Kidney (tissue), 13 donors: ENCODE measurements at regions not wholly inside any gene's neighbourhood (a gene's known extent, or its start where the extent isn't known, plus 50 kb on each side); places are given as distances from the start of the nearest gene placed in this dataset.

Experiments
- DNase-seq, 5 donors: peaks; one replicate each; pipeline ENCODE4 v3.0.0-alpha.2; 2013 to 2020
- FAIRE-seq: peaks from 2 replicates; lab custom pipeline; 2012; peaks lifted over from hg19 to GRCh38; lab: Jason Lieb, UNC
- H3K27ac ChIP-seq, 2 donors: one replicate each; pipeline ENCODE4 v1.7.0; 2013; ENCODE audit warnings: low read depth in 2 of 2, low read length in 2 of 2, inconsistent platforms in 1 of 2
- H3K27me3 ChIP-seq: one replicate; pipeline ENCODE4 v1.7.1; 2013; ENCODE audit warnings: low read length, inconsistent platforms; ENCODE audit not compliant: control insufficient read depth, insufficient read depth
- H3K36me3 ChIP-seq, 3 donors: one replicate each; pipeline versions ENCODE4 v1.7.0 to v1.7.1; 2013; ENCODE audit warnings: low read length in 3 of 3, control low read depth in 1 of 3, inconsistent platforms in 1 of 3; ENCODE audit not compliant: insufficient read depth in 3 of 3, control insufficient read depth in 2 of 3
- H3K4me1 ChIP-seq, 3 donors: one replicate each; pipeline versions ENCODE4 v1.7.0 to v1.7.1; 2013; ENCODE audit warnings: low read length in 3 of 3, inconsistent platforms in 1 of 3, low read depth in 1 of 3; ENCODE audit not compliant: control insufficient read depth in 2 of 3, insufficient read depth in 2 of 3
- H3K4me3 ChIP-seq, 3 donors: one replicate each; pipeline versions ENCODE4 v1.7.0 to v1.8.1; 2013; ENCODE audit warnings: low read length in 3 of 3, control low read depth in 1 of 3, inconsistent platforms in 1 of 3
- H3K9ac ChIP-seq, 3 donors: one replicate each; pipeline versions ENCODE4 v1.7.0 to v1.7.1; 2013; ENCODE audit warnings: low read length in 3 of 3, control low read depth in 1 of 3, inconsistent platforms in 1 of 3
- H3K9me3 ChIP-seq, 3 donors: one replicate each; pipeline versions ENCODE4 v1.7.0 to v1.7.1; 2013; ENCODE audit warnings: low read length in 3 of 3, control low read depth in 1 of 3, inconsistent platforms in 1 of 3; ENCODE audit not compliant: control insufficient read depth in 2 of 3, insufficient read depth in 1 of 3
- intact Hi-C: fragments of 100-400 bp; cut with DNase I; formaldehyde crosslinking; loops from one replicate; pipeline ENCODE4 v1.11.1; 2022
- TF ChIP-seq, protein P1 (sequence below): IDR thresholded peaks from 3 replicates; pipeline ENCODE4 v1.5.1; 2012; ENCODE audit warnings: mild to moderate bottlenecking, moderate library complexity, borderline replicate concordance; ENCODE audit not compliant: insufficient read depth; ENCODE audit errors: extremely low read depth
- donor health status: control.
- donor health status: control.
- donor health status: control.
- donor health status: control.
- donor health status: control.
- donor health status: DM: yes; HTN: yes; CAD: no.
- donor health status: Normal renal cell carcinoma (clear cell type).

DNA sequence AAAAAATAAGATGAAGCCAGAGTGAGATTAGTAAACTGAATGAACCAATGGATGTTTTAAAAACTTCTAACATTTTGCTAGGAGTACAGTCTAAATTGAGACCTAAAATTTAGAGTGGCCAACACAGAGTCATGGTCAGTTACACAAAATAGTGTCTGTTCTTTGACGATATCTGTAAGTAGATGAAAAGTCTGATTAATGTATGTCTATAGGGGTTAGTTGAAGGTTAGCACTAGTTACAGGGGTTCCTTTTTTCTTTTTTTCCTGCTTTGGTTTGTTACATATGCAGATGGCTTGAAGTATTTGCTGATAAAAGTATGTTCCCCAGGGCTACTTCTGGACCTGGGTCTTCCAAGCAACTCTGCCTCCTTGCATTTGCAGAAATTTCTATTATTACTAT, 90.1 kb upstream of the MTPN start:
- Histone ChIP-seq H3K9me3 (no peaks in the 10 kb centered on the region), H3K4me1 (no peaks in the 10 kb centered on the region), H3K27ac (no peak overlapping the region), H3K36me3 (no peaks in the 10 kb centered on the region), H3K4me3 (no peak overlapping the region), H3K27me3 (no peaks in the 10 kb centered on the region), H3K9ac (no peak overlapping the region)
- DNase-seq (no peak), FAIRE-seq (no peak)
- intact Hi-C loops: no loop called here
- TF ChIP-seq, protein P1, sequence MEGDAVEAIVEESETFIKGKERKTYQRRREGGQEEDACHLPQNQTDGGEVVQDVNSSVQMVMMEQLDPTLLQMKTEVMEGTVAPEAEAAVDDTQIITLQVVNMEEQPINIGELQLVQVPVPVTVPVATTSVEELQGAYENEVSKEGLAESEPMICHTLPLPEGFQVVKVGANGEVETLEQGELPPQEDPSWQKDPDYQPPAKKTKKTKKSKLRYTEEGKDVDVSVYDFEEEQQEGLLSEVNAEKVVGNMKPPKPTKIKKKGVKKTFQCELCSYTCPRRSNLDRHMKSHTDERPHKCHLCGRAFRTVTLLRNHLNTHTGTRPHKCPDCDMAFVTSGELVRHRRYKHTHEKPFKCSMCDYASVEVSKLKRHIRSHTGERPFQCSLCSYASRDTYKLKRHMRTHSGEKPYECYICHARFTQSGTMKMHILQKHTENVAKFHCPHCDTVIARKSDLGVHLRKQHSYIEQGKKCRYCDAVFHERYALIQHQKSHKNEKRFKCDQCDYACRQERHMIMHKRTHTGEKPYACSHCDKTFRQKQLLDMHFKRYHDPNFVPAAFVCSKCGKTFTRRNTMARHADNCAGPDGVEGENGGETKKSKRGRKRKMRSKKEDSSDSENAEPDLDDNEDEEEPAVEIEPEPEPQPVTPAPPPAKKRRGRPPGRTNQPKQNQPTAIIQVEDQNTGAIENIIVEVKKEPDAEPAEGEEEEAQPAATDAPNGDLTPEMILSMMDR: no peak

DNA sequence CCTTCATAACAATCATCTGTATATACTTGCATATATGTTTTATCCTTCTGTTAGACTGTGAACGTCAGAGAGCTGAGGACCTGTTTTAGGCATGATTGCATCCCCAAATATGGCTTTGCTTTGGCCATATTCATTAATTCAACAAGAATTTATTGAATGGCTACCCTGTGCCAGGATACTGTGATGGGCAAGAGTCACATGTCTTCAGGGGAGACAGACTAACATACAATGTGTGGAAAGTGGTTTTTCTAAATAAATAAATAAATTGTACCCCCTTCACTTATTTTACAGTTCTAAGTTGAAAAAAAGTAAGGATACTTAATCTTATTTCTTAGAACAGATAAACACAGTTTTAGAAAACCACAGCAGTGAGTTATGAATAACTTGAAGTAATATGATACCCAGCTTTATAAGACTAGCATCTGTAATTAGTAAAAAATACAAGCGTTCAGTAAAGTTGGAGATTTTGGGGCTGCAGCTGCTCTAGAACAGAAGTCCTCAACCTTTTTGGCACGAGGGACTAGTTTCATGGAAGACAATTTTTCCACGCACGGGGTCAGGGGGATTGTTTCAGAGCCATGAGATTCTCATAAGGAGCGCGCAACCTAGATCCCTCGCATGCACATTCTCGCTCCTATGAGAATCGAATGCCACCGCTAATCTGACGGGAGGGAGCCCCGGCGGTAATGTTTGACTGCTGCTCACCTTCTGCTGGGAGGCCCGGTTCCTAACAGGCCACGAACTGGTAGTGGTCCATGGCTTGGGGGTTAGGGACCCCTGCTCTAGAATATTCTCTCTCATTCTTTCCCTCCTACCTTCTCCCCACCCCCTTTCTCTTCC, 89.4 kb upstream of the MTPN start:
- FAIRE-seq (no peak), DNase-seq (no peak)
- Histone ChIP-seq H3K9ac (no peak overlapping the region), H3K4me1 (no peaks in the 10 kb centered on the region), H3K36me3 (no peaks in the 10 kb centered on the region), H3K4me3 (no peak overlapping the region), H3K27ac (no peak overlapping the region), H3K9me3 (no peaks in the 10 kb centered on the region), H3K27me3 (no peaks in the 10 kb centered on the region)
- TF ChIP-seq, protein P1: no peak
- intact Hi-C loops: no loop called here

DNA sequence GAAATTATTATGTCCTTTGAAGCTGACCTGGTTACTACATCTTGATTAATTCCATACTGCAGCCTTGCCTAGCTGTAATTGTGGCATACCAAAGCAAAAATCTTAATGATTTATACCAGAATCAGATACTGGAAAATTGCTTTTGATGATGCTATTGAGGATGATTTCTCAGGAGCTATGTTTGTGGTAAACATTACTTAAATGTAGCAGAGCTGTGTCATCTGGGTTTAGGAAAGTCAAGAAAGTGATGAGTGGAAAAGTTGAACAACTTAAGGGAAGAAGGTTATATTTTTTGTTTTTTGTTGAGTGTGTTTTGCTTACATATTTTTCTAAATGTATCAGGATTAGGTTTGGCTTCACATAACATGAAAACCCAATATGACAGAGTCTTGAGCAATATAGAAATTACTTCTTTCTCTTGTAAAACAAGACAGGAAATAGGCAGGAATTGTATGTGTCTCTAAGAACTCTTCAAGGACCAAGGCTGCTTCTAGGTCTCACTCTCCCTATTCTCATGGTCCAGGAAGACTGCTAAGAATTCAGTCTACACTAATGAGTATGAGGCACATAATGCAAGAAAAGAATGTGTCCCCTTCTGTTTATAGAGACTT, 87.6 kb upstream of the MTPN start:
- intact Hi-C loops: no loop called here
- no peak overlapping the region for H3K27ac ChIP-seq
- no peaks in the 10 kb centered on the region for H3K4me1 ChIP-seq
- H3K27me3 ChIP-seq: no peaks in the 10 kb centered on the region
- no peaks in the 10 kb centered on the region for H3K9me3 ChIP-seq
- H3K36me3 ChIP-seq: no peaks in the 10 kb centered on the region
- DNase-seq (no peak), FAIRE-seq (no peak)
- no peak overlapping the region for H3K9ac ChIP-seq
- TF ChIP-seq, protein P1: no peak
- no peak overlapping the region for H3K4me3 ChIP-seq
